A673 (cell line): ENCODE measurements at regions not wholly inside any gene's neighbourhood (a gene's known extent, or its start where the extent isn't known, plus 50 kb on each side); places are given as distances from the start of the nearest gene placed in this dataset.

Experiments used
- BruUV-seq: library from RNA; stranded (reverse); fragments of 400-500 nt; replicated peaks from 2 replicates; lab custom pipeline; 2021; lab: Mats Ljungman, UMichigan
- CTCF ChIA-PET: fragments of 300-600 bp; sonication (Branson Sonifier 250); formaldehyde crosslinking; loops from one replicate; lab custom pipeline; 2022; ENCODE audit warnings: antibody characterized with exemption; lab: Charles Lee
- POLR2A ChIA-PET: fragments of 300-600 bp; sonication (Branson Sonifier 250); formaldehyde crosslinking; loops from one replicate; lab custom pipeline; 2022; ENCODE audit warnings: antibody characterized with exemption; ENCODE audit not compliant: low non-redundant PET; lab: Charles Lee
- DNase-seq: peaks from one replicate; pipeline ENCODE4 v3.0.0-alpha.2; 2015; ENCODE audit warnings: low spot score
- H3K27ac ChIP-seq: fragments of 200-600 bp; sonication (generic); 2 replicates; pipeline ENCODE4 v1.5.1; 2016; ENCODE audit warnings: mixed run types, low read depth, mild to moderate bottlenecking, mixed read lengths, antibody characterized with exemption, low read length; ENCODE audit not compliant: poor library complexity, severe bottlenecking
- H3K27me3 ChIP-seq: fragments of 200-600 bp; sonication (generic); replicated peaks from 2 replicates; pipeline ENCODE4 v1.6.1; 2017; ENCODE audit warnings: mixed run types, low read depth, mild to moderate bottlenecking, mixed read lengths, antibody characterized with exemption, low read length; ENCODE audit not compliant: insufficient read depth, poor library complexity
- H3K36me3 ChIP-seq: fragments of 200-600 bp; sonication (generic); 2 replicates; pipeline ENCODE4 v1.6.1; 2016; ENCODE audit warnings: mixed run types, mild to moderate bottlenecking, mixed read lengths, antibody characterized with exemption, low read length; ENCODE audit not compliant: insufficient read depth, poor library complexity, severe bottlenecking
- H3K4me1 ChIP-seq: fragments of 200-600 bp; sonication (generic); 2 replicates; pipeline ENCODE4 v1.6.1; 2017; ENCODE audit warnings: mixed run types, mild to moderate bottlenecking, mixed read lengths, antibody characterized with exemption, low read length; ENCODE audit not compliant: insufficient read depth, poor library complexity, severe bottlenecking
- H3K4me3 ChIP-seq: fragments of 200-600 bp; sonication (generic); 2 replicates; pipeline ENCODE4 v1.5.1; 2016; ENCODE audit warnings: low read depth, mixed run types, mild to moderate bottlenecking, mixed read lengths, low read length; ENCODE audit not compliant: poor library complexity, severe bottlenecking
- H3K9me3 ChIP-seq: fragments of 200-600 bp; sonication (generic); 2 replicates; pipeline ENCODE4 v1.6.1; 2016; ENCODE audit warnings: mixed run types, low read depth, mild to moderate bottlenecking, mixed read lengths, antibody characterized with exemption, low read length; ENCODE audit not compliant: poor library complexity, severe bottlenecking
- EZH2 ChIP-seq: fragments of 200-600 bp; sonication (generic); IDR thresholded peaks from 2 replicates; pipeline ENCODE4 v1.6.1; 2017; ENCODE audit warnings: borderline replicate concordance, low read depth, mild to moderate bottlenecking, mixed read lengths, antibody characterized with exemption, low read length; ENCODE audit not compliant: poor library complexity, severe bottlenecking
- intact Hi-C: fragments of 100-400 bp; cut with micrococcal nuclease; formaldehyde crosslinking; loops from one replicate; pipeline ENCODE4 v1.10.0; 2022; ENCODE audit not compliant: unreplicated experiment
- TF ChIP-seq, protein P1 (sequence below): fragments of 300-800, 200-600 bp; sonication (generic); conservative IDR thresholded peaks from 2 replicates; pipeline ENCODE4 v1.5.1; 2017; ENCODE audit warnings: low read depth, mild to moderate bottlenecking, antibody characterized with exemption, low read length, moderate library complexity, mixed read lengths

DNA sequence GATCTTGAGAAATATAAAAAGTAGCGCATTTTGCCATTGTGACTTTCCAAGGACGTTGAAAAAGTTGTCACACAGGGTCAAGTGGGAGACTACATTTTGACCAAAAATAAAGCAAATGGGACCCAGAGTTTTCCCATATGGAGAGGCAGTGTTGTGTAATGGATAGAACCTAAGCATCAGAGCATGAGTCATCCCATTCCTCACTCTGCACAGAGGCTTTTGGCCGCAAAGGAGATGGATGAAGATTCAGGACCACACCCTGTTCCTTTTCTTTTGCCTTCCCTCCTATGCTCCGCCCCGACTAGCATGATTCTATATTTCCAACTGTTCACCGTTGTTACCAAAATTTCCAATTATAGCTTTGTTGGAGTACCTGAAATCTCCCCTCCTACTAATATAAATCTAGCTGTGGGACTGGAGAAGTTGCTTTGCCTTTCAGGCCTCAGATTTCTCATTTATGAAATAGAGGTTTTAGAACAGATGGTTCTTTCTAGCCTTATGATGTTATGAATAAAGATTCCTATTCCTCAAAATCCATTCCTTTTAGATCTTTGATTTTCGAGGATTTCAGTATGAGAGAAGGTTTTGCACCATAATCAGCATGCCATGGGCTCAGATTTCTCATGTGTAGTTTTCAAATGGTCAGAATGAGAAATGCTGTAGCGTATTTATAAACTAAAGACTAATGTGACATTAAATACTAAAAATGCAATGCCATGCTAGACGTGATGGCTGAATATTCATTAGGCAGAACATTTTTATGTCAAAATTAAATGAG lies 921.9 kb upstream of the TENM4 start:
- H3K9me3 ChIP-seq = no peaks in the 10 kb centered on the region
- H3K36me3 ChIP-seq = no peaks in the 10 kb centered on the region
- TF ChIP-seq, protein P1, sequence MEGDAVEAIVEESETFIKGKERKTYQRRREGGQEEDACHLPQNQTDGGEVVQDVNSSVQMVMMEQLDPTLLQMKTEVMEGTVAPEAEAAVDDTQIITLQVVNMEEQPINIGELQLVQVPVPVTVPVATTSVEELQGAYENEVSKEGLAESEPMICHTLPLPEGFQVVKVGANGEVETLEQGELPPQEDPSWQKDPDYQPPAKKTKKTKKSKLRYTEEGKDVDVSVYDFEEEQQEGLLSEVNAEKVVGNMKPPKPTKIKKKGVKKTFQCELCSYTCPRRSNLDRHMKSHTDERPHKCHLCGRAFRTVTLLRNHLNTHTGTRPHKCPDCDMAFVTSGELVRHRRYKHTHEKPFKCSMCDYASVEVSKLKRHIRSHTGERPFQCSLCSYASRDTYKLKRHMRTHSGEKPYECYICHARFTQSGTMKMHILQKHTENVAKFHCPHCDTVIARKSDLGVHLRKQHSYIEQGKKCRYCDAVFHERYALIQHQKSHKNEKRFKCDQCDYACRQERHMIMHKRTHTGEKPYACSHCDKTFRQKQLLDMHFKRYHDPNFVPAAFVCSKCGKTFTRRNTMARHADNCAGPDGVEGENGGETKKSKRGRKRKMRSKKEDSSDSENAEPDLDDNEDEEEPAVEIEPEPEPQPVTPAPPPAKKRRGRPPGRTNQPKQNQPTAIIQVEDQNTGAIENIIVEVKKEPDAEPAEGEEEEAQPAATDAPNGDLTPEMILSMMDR = no peak
- TF ChIP-seq EZH2 = no peak
- no peaks in the 10 kb centered on the region for H3K27me3 ChIP-seq
- POLR2A ChIA-PET = no interaction called here
- intact Hi-C loops = no loop called here
- no peak overlapping the region for H3K27ac ChIP-seq
- no peak for DNase-seq
- H3K4me1 ChIP-seq = no peaks in the 10 kb centered on the region
- CTCF ChIA-PET = interaction anchor here (0.7 kb wide), 1 partner anchor 553 kb away, joined by 4 read pairs; no protein-coding TSS in a partner anchor
- no TSS peak for BruUV-seq
- no peak overlapping the region for H3K4me3 ChIP-seq

DNA sequence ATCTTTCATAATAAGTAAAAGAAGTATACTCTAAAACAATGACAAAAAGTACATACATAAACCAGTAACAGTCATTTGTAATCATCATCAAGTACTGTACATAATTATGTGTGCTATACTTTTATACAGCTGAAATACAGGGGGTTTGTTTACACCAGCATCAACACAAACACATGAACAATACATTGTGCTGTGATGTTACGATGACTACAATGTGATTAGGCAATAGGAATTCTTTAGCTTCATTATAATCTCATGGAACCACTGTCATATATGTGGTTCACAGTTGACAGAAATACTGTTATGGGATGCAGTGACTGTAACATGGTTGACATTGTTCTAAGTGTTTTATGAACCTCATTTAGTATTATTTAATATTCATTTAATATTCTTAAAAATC lies 914.4 kb upstream of the TENM4 start:
- no peaks in the 10 kb centered on the region for H3K27me3 ChIP-seq
- ChIA-PET POLR2A (interaction anchor here (0.6 kb wide), 1 partner anchor 34 kb away, joined by 3 read pairs; no protein-coding TSS in a partner anchor), CTCF (no interaction called here)
- no peaks in the 10 kb centered on the region for H3K36me3 ChIP-seq
- no peak for TF ChIP-seq EZH2
- TF ChIP-seq, protein P1 = no peak
- H3K4me3 ChIP-seq = no peak overlapping the region
- H3K4me1 ChIP-seq = no peaks in the 10 kb centered on the region
- H3K27ac ChIP-seq = no peak overlapping the region
- H3K9me3 ChIP-seq = no peaks in the 10 kb centered on the region
- intact Hi-C loops = no loop called here
- no peak for DNase-seq
- no TSS peak for BruUV-seq

DNA sequence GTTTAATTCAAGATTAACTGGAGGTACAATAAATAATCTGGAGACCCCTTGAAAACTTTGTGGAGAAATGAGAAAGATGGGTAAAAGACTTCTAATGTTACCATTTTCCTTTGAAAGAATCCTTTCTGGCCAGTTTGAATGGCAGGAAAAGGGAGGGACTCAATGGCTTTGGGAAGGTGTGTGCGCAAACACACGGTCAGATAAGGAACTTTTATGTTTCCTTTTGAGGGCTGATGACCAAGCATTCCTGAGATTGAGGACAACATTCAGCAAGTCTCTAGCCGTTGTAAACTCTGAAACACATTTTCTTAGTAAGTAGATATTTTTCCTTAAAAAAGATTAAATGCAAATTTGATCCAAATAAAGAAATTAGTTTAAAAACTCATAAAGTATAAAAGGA lies 909.7 kb upstream of the TENM4 start:
- Histone ChIP-seq H3K36me3 (no peaks in the 10 kb centered on the region), H3K27me3 (no peaks in the 10 kb centered on the region), H3K27ac (no peak overlapping the region), H3K4me3 (no peak overlapping the region), H3K9me3 (no peaks in the 10 kb centered on the region), H3K4me1 (no peaks in the 10 kb centered on the region)
- CTCF ChIA-PET = no interaction called here
- intact Hi-C loops = no loop called here
- BruUV-seq = no TSS peak
- POLR2A ChIA-PET = no interaction called here
- no peak for DNase-seq
- TF ChIP-seq EZH2 = no peak
- TF ChIP-seq, protein P1 = no peak
